GM12878 (cell line): ENCODE measurements at regions not wholly inside any gene's neighbourhood (a gene's known extent, or its start where the extent isn't known, plus 50 kb on each side); places are given as distances from the start of the nearest gene placed in this dataset.

Source experiments
- ATAC-seq: fragments of 200-7000 bp; cut with Tn5 transposase; 3 replicates; pipeline ENCODE4 v1.9.1; 2020; ENCODE audit warnings: mild to moderate bottlenecking, moderate library complexity
- BruUV-seq: library from RNA; stranded (reverse); fragments of 400-500 nt; replicated peaks from 2 replicates; lab custom pipeline; 2021; lab: Mats Ljungman, UMichigan
- CTCF ChIA-PET: fragments of 300-600 bp; sonication (Branson Sonifier 250); formaldehyde crosslinking; extraction: SDS; loops from one replicate; lab custom pipeline; 2021; ENCODE audit warnings: inconsistent platforms; lab: Yijun Ruan, JAX
- POLR2A ChIA-PET: fragments of 350-600 bp; formaldehyde crosslinking; extraction: SDS; loops from one replicate; lab custom pipeline; 2021; ENCODE audit warnings: inconsistent platforms; lab: Charles Lee
- RAD21 ChIA-PET: fragments of 300-600 bp; sonication (Branson Sonifier 250); formaldehyde crosslinking; loops from one replicate; lab custom pipeline; 2023; ENCODE audit warnings: antibody characterized with exemption; ENCODE audit not compliant: unreplicated experiment; lab: Charles Lee
- SMC1A ChIA-PET: fragments of 300-600 bp; sonication (Branson Sonifier 250); formaldehyde crosslinking; loops from one replicate; lab custom pipeline; 2023; ENCODE audit not compliant: unreplicated experiment, uncharacterized antibody; lab: Charles Lee
- DNase-seq: peaks from one replicate; pipeline ENCODE4 v3.0.0-alpha.2; 2011; ENCODE audit warnings: low read depth, low spot score
- FAIRE-seq: peaks from 3 replicates; lab custom pipeline; 2011; peaks lifted over from hg19 to GRCh38; lab: Jason Lieb, UNC
- H2AFZ ChIP-seq: 2 replicates; pipeline ENCODE4 v1.6.0; 2011; ENCODE audit warnings: low read depth, low read length, control low read depth; ENCODE audit not compliant: control insufficient read depth
- H3K27ac ChIP-seq: 2 replicates; pipeline ENCODE4 v1.5.1; 2011; ENCODE audit warnings: control low read depth; ENCODE audit not compliant: control insufficient read depth, insufficient read depth
- H3K27me3 ChIP-seq, 2 experiments: replicated peaks in 1 of 2; 2 replicates each; pipeline versions ENCODE4 v1.6.0 to v1.6.1; 2011; ENCODE audit warnings: low read length in 1 of 2; ENCODE audit not compliant: control insufficient read depth in 2 of 2, insufficient read depth in 2 of 2
- H3K36me3 ChIP-seq, 2 experiments: 2 replicates each; pipeline ENCODE4 v1.5.1; 2011; ENCODE audit warnings: low read length in 1 of 2; ENCODE audit not compliant: control insufficient read depth in 2 of 2, insufficient read depth in 2 of 2
- H3K4me1 ChIP-seq: 2 replicates; pipeline ENCODE4 v1.6.1; 2011; ENCODE audit warnings: mild to moderate bottlenecking, low read length, moderate library complexity, mixed read lengths; ENCODE audit not compliant: control insufficient read depth, insufficient read depth
- H3K4me2 ChIP-seq: 2 replicates; pipeline ENCODE4 v1.6.0; 2011; ENCODE audit warnings: control low read depth; ENCODE audit not compliant: control insufficient read depth, insufficient read depth
- H3K4me3 ChIP-seq: fragments of 200-600 bp; sonication (generic); 2 replicates; pipeline ENCODE4 v1.5.1; 2016
- H3K79me2 ChIP-seq: 2 replicates; pipeline ENCODE4 v1.6.0; 2011; ENCODE audit warnings: low read length; ENCODE audit not compliant: control insufficient read depth, insufficient read depth
- H3K9ac ChIP-seq: 2 replicates; pipeline ENCODE4 v1.8.0; 2011; ENCODE audit warnings: low read length, control low read depth, mixed read lengths; ENCODE audit not compliant: control insufficient read depth, insufficient read depth
- H3K9me3 ChIP-seq: replicated peaks from 3 replicates; pipeline ENCODE4 v1.5.1; 2011; ENCODE audit warnings: mild to moderate bottlenecking, low read length; ENCODE audit not compliant: control insufficient read depth, insufficient read depth
- H4K20me1 ChIP-seq: 2 replicates; pipeline ENCODE4 v1.6.0; 2011; ENCODE audit not compliant: control insufficient read depth, insufficient read depth
- CBX5 ChIP-seq: sonication (generic); IDR thresholded peaks from 2 replicates; pipeline ENCODE4 v1.6.1; 2016; ENCODE audit warnings: low read depth, moderate library complexity, mild to moderate bottlenecking, inconsistent platforms
- CEBPB ChIP-seq, 2 experiments: fragments of 150-350 bp in 1 of 2; IDR thresholded peaks; 2 replicates each; pipeline ENCODE4 v1.6.1; 2012 to 2014; ENCODE audit warnings: low read depth in 2 of 2, low read length in 2 of 2, borderline replicate concordance in 1 of 2, inconsistent platforms in 1 of 2
- CHD2 ChIP-seq: IDR thresholded peaks from 2 replicates; pipeline ENCODE4 v1.6.1; 2011; ENCODE audit warnings: low read depth, low read length, improper control_type of control experiment, borderline replicate concordance
- HCFC1 ChIP-seq: fragments of 150-350 bp; IDR thresholded peaks from 2 replicates; pipeline ENCODE4 v1.6.1; 2014; ENCODE audit warnings: low read length
- IKZF2 ChIP-seq, 2 experiments: fragments of 450-650 bp; IDR thresholded peaks; 2 replicates each; pipeline ENCODE4 v1.6.1; 2017; ENCODE audit warnings: mild to moderate bottlenecking in 2 of 2, moderate library complexity in 2 of 2
- KAT2A ChIP-seq: conservative IDR thresholded peaks from 2 replicates; pipeline ENCODE4 v1.6.1; 2011; ENCODE audit warnings: low read depth, low read length; ENCODE audit not compliant: control insufficient read depth
- KLF5 ChIP-seq: fragments of 450-650 bp; IDR thresholded peaks from 2 replicates; pipeline ENCODE4 v1.6.1; 2014; ENCODE audit warnings: mild to moderate bottlenecking; ENCODE audit not compliant: partially characterized antibody
- POLR2AphosphoS2 ChIP-seq: IDR thresholded peaks from 2 replicates; pipeline ENCODE4 v1.6.1; 2011; ENCODE audit warnings: low read depth, mild to moderate bottlenecking, low read length, improper control_type of control experiment, moderate library complexity
- RBBP5 ChIP-seq: fragments of 200-600 bp; sonication (generic); conservative IDR thresholded peaks from 2 replicates; pipeline ENCODE4 v1.6.1; 2016
- SREBF1 ChIP-seq: IDR thresholded peaks from 2 replicates; pipeline ENCODE4 v1.6.1; 2012; ENCODE audit warnings: mild to moderate bottlenecking, low read length
- TCF7 ChIP-seq: IDR thresholded peaks from 2 replicates; pipeline ENCODE4 v1.6.1; 2014; ENCODE audit warnings: antibody characterized with exemption, borderline replicate concordance
- ZNF24 ChIP-seq: fragments of 450-650 bp; IDR thresholded peaks from 2 replicates; pipeline ENCODE4 v1.6.1; 2017; ENCODE audit warnings: antibody characterized with exemption, mild to moderate bottlenecking
- WGBS: methylation state at CpG from one replicate; pipeline ENCODE4 v1.1.6; 2016; ENCODE audit warnings: low lambda C conversion rate; ENCODE audit not compliant: insufficient replicate concordance, insufficient coverage; ENCODE audit errors: missing lambda C conversion rate; 5-methylcytosine and 5-hydroxymethylcytosine counted together
- in situ Hi-C: fragments of 300-500 bp; cut with MboI; formaldehyde crosslinking; loops from 9 replicates; pipeline ENCODE4 v1.14.3; 2018; ENCODE audit warnings: mixed read lengths
- intact Hi-C: fragments of 100-400 bp; cut with micrococcal nuclease; formaldehyde crosslinking; loops from one replicate; pipeline ENCODE4 v1.14.2; 2022; ENCODE audit not compliant: unreplicated experiment

GRCh38 chr15:97893967-97894366, 66.5 kb upstream of the ARRDC4 start:
- H2AFZ ChIP-seq = no peak overlapping the region
- H3K4me1 ChIP-seq = no peaks in the 10 kb centered on the region
- no peak overlapping the region for H3K4me3 ChIP-seq
- no peak for TF ChIP-seq CEBPB (IDR thresholded peaks at IDR 0.05; ENCODE audit: borderline replicate concordance in 1 of 2, low read depth in 2 of 2, low read length in 2 of 2)
- TF ChIP-seq RBBP5 = no peak
- no peak for TF ChIP-seq KAT2A
- TF ChIP-seq IKZF2 (IDR thresholded peaks at IDR 0.05) = no peak
- TF ChIP-seq POLR2AphosphoS2 = no peak
- TF ChIP-seq KLF5 = no peak
- TF ChIP-seq, all 136 proteins: peak for 0
- RAD21 ChIA-PET = no interaction called here
- BruUV-seq = no TSS peak
- no peaks in the 10 kb centered on the region for H3K27me3 ChIP-seq
- no peaks in the 10 kb centered on the region for H4K20me1 ChIP-seq
- DNase-seq (no peak), FAIRE-seq (no peak), ATAC-seq (no peak)
- SMC1A ChIA-PET = interaction anchor here (1.0 kb wide), 1 partner anchor 11 kb away, joined by 3 read pairs; no protein-coding TSS in a partner anchor
- in situ Hi-C loops (no loop called here), intact Hi-C loops (no loop called here)
- H3K9ac ChIP-seq = no peak overlapping the region
- WGBS = under 1% methylated on average over 5 of the region's 5 CpGs
- H3K9me3 ChIP-seq = no peaks in the 10 kb centered on the region
- no peak overlapping the region for H3K27ac ChIP-seq
- POLR2A ChIA-PET = no interaction called here
- CTCF ChIA-PET = no interaction called here
- no peaks in the 10 kb centered on the region for H3K36me3 ChIP-seq
- no peaks in the 10 kb centered on the region for H3K79me2 ChIP-seq
- no peak overlapping the region for H3K4me2 ChIP-seq

GRCh38 chr15:97899981-97900380, 60.5 kb upstream of the ARRDC4 start:
- intact Hi-C loops (loop anchor here (10.0 kb wide), 1 partner anchor 55 kb away; no protein-coding TSS in a partner anchor), in situ Hi-C loops (loop anchor here (10.0 kb wide), 1 partner anchor 525 kb away; no protein-coding TSS in a partner anchor)
- 30% methylated on average over 5 of the region's 5 CpGs for WGBS
- H3K36me3 ChIP-seq = no peaks in the 10 kb centered on the region
- H2AFZ ChIP-seq = no peak overlapping the region
- DNase-seq (no peak), FAIRE-seq (no peak), ATAC-seq (no peak)
- H3K27ac ChIP-seq = no peak overlapping the region
- TF ChIP-seq CBX5 = no peak
- TF ChIP-seq HCFC1 = no peak
- TF ChIP-seq SREBF1 = no peak
- TF ChIP-seq ZNF24 = no peak
- TF ChIP-seq CHD2 = no peak
- no peak for TF ChIP-seq TCF7
- ChIA-PET CTCF (no interaction called here), RAD21 (no interaction called here), POLR2A (no interaction called here), SMC1A (interaction anchor here (1.4 kb wide), 1 partner anchor 30 kb away, joined by 3 read pairs; no protein-coding TSS in a partner anchor)
- H3K9me3 ChIP-seq = no peaks in the 10 kb centered on the region
- no peaks in the 10 kb centered on the region for H4K20me1 ChIP-seq
- H3K4me2 ChIP-seq = no peak overlapping the region
- H3K27me3 ChIP-seq = no peaks in the 10 kb centered on the region
- no TSS peak for BruUV-seq
- H3K4me3 ChIP-seq = no peak overlapping the region
- H3K9ac ChIP-seq = no peak overlapping the region
- no peaks in the 10 kb centered on the region for H3K4me1 ChIP-seq
- no peaks in the 10 kb centered on the region for H3K79me2 ChIP-seq
